Mammary epithelial cell (primary cell): ENCODE measurements at regions not wholly inside any gene's neighbourhood (a gene's known extent, or its start where the extent isn't known, plus 50 kb on each side); places are given as distances from the start of the nearest gene placed in this dataset.

ENCODE experiments used
- CTCF ChIP-seq, 2 donors: IDR thresholded peaks in 1 of 2; conservative IDR thresholded peaks in 1 of 2; 2 replicates each; pipeline ENCODE4 v1.5.1; 2011 to 2012; ENCODE audit warnings: inconsistent platforms in 2 of 2, low read length in 2 of 2, mild to moderate bottlenecking in 2 of 2, control low read depth in 1 of 2, low read depth in 1 of 2; ENCODE audit not compliant: insufficient read depth in 1 of 2; ENCODE audit errors: extremely low read depth in 1 of 2
- EZH2 ChIP-seq: IDR thresholded peaks from 2 replicates; pipeline ENCODE4 v1.6.1; 2012; ENCODE audit warnings: low read length, inconsistent platforms, borderline replicate concordance

- peak in 1 of 2 donors; percentile 17 for TF ChIP-seq CTCF (conservative IDR thresholded peaks at IDR 0.05 in 1 of 2, IDR thresholded peaks at IDR 0.05 in 1 of 2; ENCODE audit: extremely low read depth in 1 of 2, insufficient read depth in 1 of 2, low read depth in 1 of 2, low read length in 2 of 2)
- TF ChIP-seq EZH2, result no peak
These were observed 217.3 kb downstream of the ERMARD start for GRCh38 chr6:169968541-169969270.
